Ascending aorta (tissue), 2 donors: ENCODE measurements at regions not wholly inside any gene's neighbourhood (a gene's known extent, or its start where the extent isn't known, plus 50 kb on each side); places are given as distances from the start of the nearest gene placed in this dataset.
"Not testable (repeated sequence)": the region's sequence is repeated elsewhere in the genome, so short reads cannot be mapped to it uniquely, and the experiment has no call there.

ENCODE experiments used
- DNase-seq, 2 donors: peaks; one replicate each; pipeline ENCODE4 v3.0.0-alpha.2; 2019; ENCODE audit warnings: low spot score in 2 of 2
- H3K27ac ChIP-seq, 2 donors: fragments of 200-600 bp; sonication (generic); one replicate each; pipeline ENCODE4 v1.5.1; 2016 to 2017; ENCODE audit warnings: mild to moderate bottlenecking in 1 of 2
- H3K27me3 ChIP-seq: fragments of 200-600 bp; sonication (generic); one replicate; pipeline ENCODE4 v1.5.1; 2017
- H3K36me3 ChIP-seq, 2 donors: fragments of 200-600 bp; sonication (generic); one replicate each; pipeline ENCODE4 v1.5.1; 2016
- H3K4me1 ChIP-seq, 2 donors: fragments of 200-600 bp; sonication (generic); one replicate each; pipeline ENCODE4 v1.5.1; 2016 to 2017; ENCODE audit warnings: mild to moderate bottlenecking in 1 of 2
- H3K4me3 ChIP-seq, 2 donors: fragments of 200-600 bp; sonication (generic); one replicate each; pipeline ENCODE4 v1.5.1; 2016 to 2017; ENCODE audit warnings: mild to moderate bottlenecking in 1 of 2
- H3K9me3 ChIP-seq, 2 donors: fragments of 200-600 bp; sonication (generic); one replicate each; pipeline ENCODE4 v1.5.1; 2016
- intact Hi-C: fragments of 100-400 bp; cut with DNase I; formaldehyde crosslinking; loops from one replicate; pipeline ENCODE4 v1.15.1; 2023
- TF ChIP-seq, protein P1 (sequence below), 3 experiments: fragments of 200-600 bp in 2 of 3; fragments of 450-650 bp in 1 of 3; sonication (generic) in 2 of 3; IDR thresholded peaks; one replicate each; pipeline ENCODE4 v1.5.1; 2016 to 2019; ENCODE audit warnings: antibody characterized with exemption in 3 of 3, mild to moderate bottlenecking in 1 of 3, moderate library complexity in 1 of 3

DNA sequence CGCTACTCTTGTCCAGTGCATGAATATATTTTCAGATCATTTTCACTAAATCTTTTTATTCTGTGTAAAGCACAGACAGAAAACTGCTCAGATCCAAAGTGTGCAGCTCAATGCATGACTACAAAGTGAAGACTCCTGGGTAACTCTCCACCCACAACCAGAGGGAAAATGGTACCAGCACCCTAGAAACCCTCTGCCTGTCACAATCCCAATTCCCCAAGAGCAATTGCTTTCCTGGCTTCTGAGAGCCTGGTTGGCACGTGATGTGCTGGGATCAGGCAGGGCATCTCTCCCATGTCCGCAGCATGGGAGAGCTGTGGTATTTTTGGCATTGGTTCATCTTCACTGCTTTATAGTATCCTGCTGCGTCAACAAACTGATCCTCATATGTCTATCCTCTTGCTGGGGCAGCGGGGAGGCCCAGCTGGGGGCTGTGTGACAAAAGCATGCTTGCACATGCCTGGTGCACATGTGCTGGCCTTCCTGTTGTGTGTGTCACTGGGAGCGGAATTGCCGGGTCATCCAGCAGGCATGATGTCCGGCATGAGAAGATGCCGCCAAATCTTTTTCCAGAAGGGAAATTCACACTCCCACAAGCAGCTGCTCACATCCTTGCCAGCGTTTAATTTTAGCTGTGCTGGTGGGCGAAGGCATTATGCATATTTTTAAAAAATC, 278.9 kb upstream of the FOXF1 start:
- intact Hi-C loops, result no loop called here
- H3K4me1 ChIP-seq, result no peaks in the 10 kb centered on the region
- peak in 1 of 2 donors; percentile 47 for DNase-seq
- H3K4me3 ChIP-seq, result no peak overlapping the region
- TF ChIP-seq, protein P1, sequence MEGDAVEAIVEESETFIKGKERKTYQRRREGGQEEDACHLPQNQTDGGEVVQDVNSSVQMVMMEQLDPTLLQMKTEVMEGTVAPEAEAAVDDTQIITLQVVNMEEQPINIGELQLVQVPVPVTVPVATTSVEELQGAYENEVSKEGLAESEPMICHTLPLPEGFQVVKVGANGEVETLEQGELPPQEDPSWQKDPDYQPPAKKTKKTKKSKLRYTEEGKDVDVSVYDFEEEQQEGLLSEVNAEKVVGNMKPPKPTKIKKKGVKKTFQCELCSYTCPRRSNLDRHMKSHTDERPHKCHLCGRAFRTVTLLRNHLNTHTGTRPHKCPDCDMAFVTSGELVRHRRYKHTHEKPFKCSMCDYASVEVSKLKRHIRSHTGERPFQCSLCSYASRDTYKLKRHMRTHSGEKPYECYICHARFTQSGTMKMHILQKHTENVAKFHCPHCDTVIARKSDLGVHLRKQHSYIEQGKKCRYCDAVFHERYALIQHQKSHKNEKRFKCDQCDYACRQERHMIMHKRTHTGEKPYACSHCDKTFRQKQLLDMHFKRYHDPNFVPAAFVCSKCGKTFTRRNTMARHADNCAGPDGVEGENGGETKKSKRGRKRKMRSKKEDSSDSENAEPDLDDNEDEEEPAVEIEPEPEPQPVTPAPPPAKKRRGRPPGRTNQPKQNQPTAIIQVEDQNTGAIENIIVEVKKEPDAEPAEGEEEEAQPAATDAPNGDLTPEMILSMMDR (IDR thresholded peaks at IDR 0.05), result no peak
- no peak overlapping the region for H3K27ac ChIP-seq
- no peaks in the 10 kb centered on the region for H3K9me3 ChIP-seq
- no peaks in the 10 kb centered on the region for H3K36me3 ChIP-seq
- H3K27me3 ChIP-seq, result no peaks in the 10 kb centered on the region

GRCh38 chr16:86231996-86232350, 278.4 kb upstream of the FOXF1 start:
- no peaks in the 10 kb centered on the region for H3K9me3 ChIP-seq
- intact Hi-C loops, result no loop called here
- no peaks in the 10 kb centered on the region for H3K27me3 ChIP-seq
- no peaks in the 10 kb centered on the region for H3K4me1 ChIP-seq
- TF ChIP-seq, protein P1 (IDR thresholded peaks at IDR 0.05), result no peak
- no peaks in the 10 kb centered on the region for H3K36me3 ChIP-seq
- H3K27ac ChIP-seq, result no peak overlapping the region
- H3K4me3 ChIP-seq, result no peak overlapping the region
- DNase-seq, result no peak

GRCh38 chr16:86232496-86232895, 277.8 kb upstream of the FOXF1 start:
- Histone ChIP-seq H3K9me3 (no peaks in the 10 kb centered on the region), H3K27ac (no peak overlapping the region), H3K27me3 (no peaks in the 10 kb centered on the region), H3K4me3 (no peak overlapping the region), H3K4me1 (no peaks in the 10 kb centered on the region), H3K36me3 (no peaks in the 10 kb centered on the region)
- no peak for DNase-seq
- TF ChIP-seq, protein P1 (IDR thresholded peaks at IDR 0.05), result no peak
- intact Hi-C loops, result no loop called here

DNA sequence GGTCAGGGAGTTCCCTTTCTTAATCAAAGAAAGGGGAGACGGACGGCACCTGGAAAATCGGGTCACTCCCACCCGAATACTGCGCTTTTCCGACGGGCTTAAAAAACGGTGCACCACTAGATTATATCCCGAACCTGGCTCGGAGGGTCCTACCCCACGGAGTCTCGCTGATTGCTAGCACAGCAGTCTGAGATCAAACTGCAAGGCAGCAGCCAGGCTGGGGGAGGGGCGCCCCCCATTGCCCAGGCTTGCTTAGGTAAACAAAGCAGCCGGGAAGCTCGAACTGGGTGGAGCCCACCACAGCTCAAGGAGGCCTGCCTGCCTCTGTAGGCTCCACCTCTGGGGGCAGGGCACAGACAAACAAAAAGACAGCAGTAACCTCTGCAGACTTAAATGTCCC, 276.8 kb upstream of the FOXF1 start:
- H3K9me3 ChIP-seq, H3K4me3 ChIP-seq, H3K27me3 ChIP-seq, intact Hi-C loops, H3K27ac ChIP-seq, H3K36me3 ChIP-seq, H3K4me1 ChIP-seq: not testable (repeated sequence)
- peak in 1 of 2 donors; percentile 30 for DNase-seq

DNA sequence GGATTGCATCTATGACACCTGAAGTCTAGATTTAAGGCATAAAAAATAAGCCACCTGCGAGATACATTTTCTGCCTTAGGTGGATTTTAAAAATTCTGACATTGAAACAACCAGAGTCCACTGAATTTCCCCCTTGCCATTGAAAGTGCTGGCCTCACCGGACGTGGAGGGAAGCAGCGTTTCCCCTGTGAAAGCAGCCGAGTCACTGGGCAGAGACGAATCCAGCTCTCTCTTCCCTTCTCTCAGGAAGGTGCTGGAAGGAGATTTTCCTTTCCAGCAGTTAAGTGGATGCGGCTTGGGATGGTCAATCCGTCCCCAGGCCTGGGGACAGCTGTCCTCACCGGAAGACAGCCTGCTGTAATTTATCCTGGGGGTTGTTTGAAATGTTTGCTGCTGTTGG, 270.9 kb upstream of the FOXF1 start:
- intact Hi-C loops, result no loop called here

GRCh38 chr16:86240716-86241363, 269.5 kb upstream of the FOXF1 start:
- Histone ChIP-seq H3K27me3 (no peaks in the 10 kb centered on the region), H3K27ac (no peak overlapping the region), H3K4me1 (no peaks in the 10 kb centered on the region), H3K36me3 (no peaks in the 10 kb centered on the region), H3K9me3 (no peaks in the 10 kb centered on the region), H3K4me3 (no peak overlapping the region)
- no peak for DNase-seq
- TF ChIP-seq, protein P1 (IDR thresholded peaks at IDR 0.05), result no peak
- intact Hi-C loops, result no loop called here

More for the DNA sequence above, 270.9 kb upstream of the FOXF1 start:
- no peak for DNase-seq
- H3K27ac ChIP-seq, result no peak overlapping the region
- no peak overlapping the region for H3K4me3 ChIP-seq
- H3K4me1 ChIP-seq, result no peaks in the 10 kb centered on the region
- no peaks in the 10 kb centered on the region for H3K9me3 ChIP-seq
- H3K27me3 ChIP-seq, result no peaks in the 10 kb centered on the region
- TF ChIP-seq, protein P1 (IDR thresholded peaks at IDR 0.05), result no peak
- H3K36me3 ChIP-seq, result no peaks in the 10 kb centered on the region
